H1 (cell line): ENCODE measurements at regions not wholly inside any gene's neighbourhood (a gene's known extent, or its start where the extent isn't known, plus 50 kb on each side); places are given as distances from the start of the nearest gene placed in this dataset.

ENCODE experiments used
- CTCF ChIA-PET: fragments of 300-600 bp; sonication (Branson Sonifier 250); formaldehyde crosslinking; loops from one replicate; lab custom pipeline; 2021; ENCODE audit not compliant: partially characterized antibody; lab: Charles Lee
- POLR2A ChIA-PET: fragments of 300-600 bp; sonication (Branson Sonifier 250); formaldehyde crosslinking; loops from one replicate; lab custom pipeline; 2021; ENCODE audit warnings: inconsistent platforms; ENCODE audit not compliant: partially characterized antibody; lab: Charles Lee
- DNase-seq, 2 experiments: peaks; one replicate each; pipeline versions ENCODE4 v3.0.0 to v3.0.0-alpha.2; 2010 to 2022; ENCODE audit warnings: low spot score in 2 of 2, low read depth in 1 of 2, mixed read lengths in 1 of 2
- FAIRE-seq: peaks from 2 replicates; lab custom pipeline; 2011; peaks lifted over from hg19 to GRCh38; lab: Jason Lieb, UNC
- H2AFZ ChIP-seq: 2 replicates; pipeline ENCODE4 v1.8.1; 2012; ENCODE audit warnings: low read length, inconsistent platforms
- H2AK5ac ChIP-seq: 2 replicates; pipeline ENCODE4 v1.6.1; 2013; ENCODE audit warnings: low read depth, low read length
- H2BK120ac ChIP-seq: replicated peaks from 2 replicates; pipeline ENCODE3; 2013; ENCODE audit warnings: low read depth, low read length, inconsistent platforms
- H2BK12ac ChIP-seq: 2 replicates; pipeline ENCODE4 v1.6.1; 2013; ENCODE audit warnings: low read depth, low read length
- H2BK15ac ChIP-seq: 2 replicates; pipeline ENCODE4 v1.6.1; 2013; ENCODE audit warnings: low read length
- H2BK20ac ChIP-seq: 2 replicates; pipeline ENCODE4 v1.6.1; 2013; ENCODE audit warnings: low read length
- H2BK5ac ChIP-seq: 2 replicates; pipeline ENCODE4 v1.6.1; 2013; ENCODE audit warnings: low read depth, low read length
- H3K14ac ChIP-seq: 2 replicates; pipeline ENCODE4 v1.6.1; 2013; ENCODE audit warnings: inconsistent platforms; ENCODE audit not compliant: insufficient read length
- H3K18ac ChIP-seq: 2 replicates; pipeline ENCODE4 v1.6.1; 2013; ENCODE audit warnings: low read length; ENCODE audit errors: extremely low read depth
- H3K23ac ChIP-seq: 2 replicates; pipeline ENCODE4 v1.6.1; 2013; ENCODE audit warnings: inconsistent platforms; ENCODE audit not compliant: insufficient read length
- H3K23me2 ChIP-seq: 2 replicates; pipeline ENCODE4 v1.6.1; 2013; ENCODE audit warnings: low read depth, low read length
- H3K27ac ChIP-seq: 2 replicates; pipeline ENCODE4 v1.6.1; 2011; ENCODE audit warnings: low read depth, low read length, inconsistent platforms
- H3K27me3 ChIP-seq, 4 experiments: replicated peaks in 1 of 4; 1 replicate in 1 of 4; 2 replicates in 3 of 4; pipeline versions ENCODE4 v1.6.1 to v1.8.1; 2011 to 2013; ENCODE audit warnings: low read length in 3 of 4, mild to moderate bottlenecking in 3 of 4, inconsistent platforms in 2 of 4, mixed read lengths in 2 of 4, moderate library complexity in 1 of 4; ENCODE audit not compliant: control insufficient read depth in 3 of 4, insufficient read depth in 3 of 4; ENCODE audit errors: extremely low read depth in 1 of 4
- H3K36me3 ChIP-seq, 4 experiments: 2 replicates each; pipeline versions ENCODE4 v1.6.1 to v1.8.1; 2011 to 2013; ENCODE audit warnings: mild to moderate bottlenecking in 4 of 4, low read length in 3 of 4, moderate library complexity in 2 of 4, control low read depth in 1 of 4, inconsistent platforms in 1 of 4; ENCODE audit not compliant: insufficient read depth in 4 of 4, control insufficient read depth in 2 of 4
- H3K4ac ChIP-seq: replicated peaks from 2 replicates; pipeline ENCODE3; 2013; ENCODE audit warnings: low read length, low read depth, mixed read lengths, inconsistent platforms; ENCODE audit not compliant: insufficient read length
- H3K4me1 ChIP-seq, 4 experiments: replicated peaks in 1 of 4; 1 replicate in 1 of 4; 2 replicates in 3 of 4; pipeline versions ENCODE4 v1.6.1 to v1.8.1; 2011 to 2013; ENCODE audit warnings: low read length in 3 of 4, inconsistent platforms in 2 of 4, mixed read lengths in 1 of 4; ENCODE audit not compliant: insufficient read depth in 4 of 4, control insufficient read depth in 3 of 4
- H3K4me2 ChIP-seq, 2 experiments: 2 replicates each; pipeline versions ENCODE4 v1.6.1 to v1.8.1; 2011 to 2013; ENCODE audit warnings: low read depth in 2 of 2, low read length in 2 of 2, control low read depth in 1 of 2, inconsistent platforms in 1 of 2, mild to moderate bottlenecking in 1 of 2; ENCODE audit not compliant: insufficient read depth in 1 of 2
- H3K4me3 ChIP-seq, 4 experiments: fragments of 200-600, 300-600 bp in 1 of 4; sonication (generic), shearing (Covaris generic), sonication (Bioruptor Twin) in 1 of 4; 2 replicates each; pipeline versions ENCODE4 v1.5.1 to v1.8.1; 2011 to 2016; ENCODE audit warnings: low read length in 4 of 4, low read depth in 3 of 4, control low read depth in 2 of 4, inconsistent platforms in 2 of 4, mild to moderate bottlenecking in 2 of 4, mixed read lengths in 1 of 4, moderate library complexity in 1 of 4; ENCODE audit not compliant: insufficient read depth in 2 of 4; ENCODE audit errors: extremely low read depth in 1 of 4
- H3K56ac ChIP-seq: replicated peaks from 2 replicates; pipeline ENCODE3; 2013; ENCODE audit warnings: low read depth, mild to moderate bottlenecking, mixed read lengths, low read length, inconsistent platforms; ENCODE audit not compliant: insufficient read length
- H3K79me1 ChIP-seq: 2 replicates; pipeline ENCODE4 v1.6.1; 2013; ENCODE audit warnings: low read depth, low read length, control low read depth
- H3K79me2 ChIP-seq, 2 experiments: 2 replicates each; pipeline versions ENCODE4 v1.6.1 to v1.8.1; 2012 to 2013; ENCODE audit warnings: low read length in 2 of 2, mild to moderate bottlenecking in 2 of 2, inconsistent platforms in 1 of 2; ENCODE audit not compliant: insufficient read depth in 2 of 2, control insufficient read depth in 1 of 2
- H3K9ac ChIP-seq, 4 experiments: replicated peaks in 1 of 4; 1 replicate in 1 of 4; 2 replicates in 3 of 4; pipeline versions ENCODE4 v1.6.1 to v1.8.1; 2011 to 2013; ENCODE audit warnings: low read depth in 3 of 4, low read length in 3 of 4, control low read depth in 2 of 4, mild to moderate bottlenecking in 2 of 4, moderate library complexity in 2 of 4, inconsistent platforms in 1 of 4; ENCODE audit errors: extremely low read depth in 1 of 4
- H3K9me3 ChIP-seq, 2 experiments: 2 replicates each; pipeline versions ENCODE4 v1.6.1 to v1.8.1; 2012 to 2013; ENCODE audit warnings: mild to moderate bottlenecking in 2 of 2, moderate library complexity in 2 of 2, control low read depth in 1 of 2, inconsistent platforms in 1 of 2, low read depth in 1 of 2, low read length in 1 of 2, mixed read lengths in 1 of 2; ENCODE audit not compliant: insufficient read depth in 2 of 2
- H4K20me1 ChIP-seq, 2 experiments: replicated peaks in 1 of 2; 2 replicates each; pipeline versions ENCODE3 to v1.8.1; 2011 to 2013; ENCODE audit warnings: inconsistent platforms in 2 of 2, low read length in 2 of 2, mild to moderate bottlenecking in 1 of 2; ENCODE audit not compliant: insufficient read depth in 2 of 2, control insufficient read depth in 1 of 2
- H4K5ac ChIP-seq: 2 replicates; pipeline ENCODE4 v1.6.1; 2013; ENCODE audit warnings: low read length, low read depth, mixed read lengths, inconsistent platforms; ENCODE audit not compliant: insufficient read length
- H4K8ac ChIP-seq: 2 replicates; pipeline ENCODE4 v1.8.0; 2013; ENCODE audit warnings: mild to moderate bottlenecking, moderate library complexity, low read length, inconsistent platforms; ENCODE audit not compliant: insufficient read depth; ENCODE audit errors: extremely low read depth
- H4K91ac ChIP-seq: replicated peaks from 2 replicates; pipeline ENCODE3; 2013; ENCODE audit warnings: low read length, mixed read lengths, inconsistent platforms; ENCODE audit not compliant: insufficient read length
- CREB1 ChIP-seq: IDR thresholded peaks from 2 replicates; pipeline ENCODE4 v1.6.1; 2012; ENCODE audit warnings: inconsistent platforms
- CTBP2 ChIP-seq: IDR thresholded peaks from 2 replicates; pipeline ENCODE4 v1.7.0; 2011; ENCODE audit warnings: borderline replicate concordance, mild to moderate bottlenecking, moderate library complexity, mixed read lengths, low read length; ENCODE audit not compliant: insufficient read depth, insufficient read length
- JUND ChIP-seq: IDR thresholded peaks from 2 replicates; pipeline ENCODE4 v1.6.1; 2011; ENCODE audit warnings: mild to moderate bottlenecking, improper control_type of control experiment, low read length
- PHF8 ChIP-seq: fragments of 200-600 bp; sonication (generic); conservative IDR thresholded peaks from 2 replicates; pipeline ENCODE4 v1.7.1; 2012; ENCODE audit warnings: low read depth, mild to moderate bottlenecking, inconsistent platforms, low read length, moderate library complexity
- POLR2AphosphoS5 ChIP-seq: IDR thresholded peaks from 2 replicates; pipeline ENCODE4 v1.6.1; 2011; ENCODE audit warnings: low read depth, low read length
- RNF2 ChIP-seq: fragments of 200-900, 300-1000 bp; sonication (generic); IDR thresholded peaks from 2 replicates; pipeline ENCODE4 v1.7.1; 2016; ENCODE audit warnings: borderline replicate concordance, low read depth, mild to moderate bottlenecking, antibody characterized with exemption, low read length; ENCODE audit not compliant: poor library complexity, severe bottlenecking; ENCODE audit errors: missing control alignments
- RXRA ChIP-seq: IDR thresholded peaks from 2 replicates; pipeline ENCODE4 v1.6.1; 2011; ENCODE audit warnings: low read depth, mild to moderate bottlenecking, low read length, moderate library complexity; ENCODE audit not compliant: insufficient read depth
- SAP30 ChIP-seq: fragments of 300-600 bp; sonication (generic); IDR thresholded peaks from 2 replicates; pipeline ENCODE4 v1.7.1; 2012; ENCODE audit warnings: low read length, moderate library complexity, mild to moderate bottlenecking, inconsistent platforms; ENCODE audit not compliant: insufficient read depth, insufficient replicate concordance
- SIRT6 ChIP-seq: IDR thresholded peaks from one replicate; pipeline ENCODE4 v1.7.1; 2012; ENCODE audit warnings: low read length, inconsistent platforms
- SUZ12 ChIP-seq: fragments of 200-600 bp; sonication (generic); IDR thresholded peaks from 2 replicates; pipeline ENCODE4 v1.6.1; 2012; ENCODE audit warnings: mild to moderate bottlenecking, inconsistent platforms, low read length, moderate library complexity, mixed read lengths
- TEAD4 ChIP-seq: IDR thresholded peaks from 2 replicates; pipeline ENCODE4 v1.6.1; 2012; ENCODE audit warnings: low read depth, low read length, inconsistent platforms, mixed read lengths
- WGBS, 2 experiments: shearing (Covaris generic) in 1 of 2; methylation state at CpG; one replicate each; pipeline versions ENCODE4 v1.1.6 to v1.1.7; 2013 to 2015; ENCODE audit warnings: low lambda C conversion rate in 2 of 2, mixed read lengths in 2 of 2, inconsistent platforms in 1 of 2, low coverage in 1 of 2, missing lambda C conversion rate in 1 of 2; ENCODE audit not compliant: insufficient replicate concordance in 2 of 2, insufficient coverage in 1 of 2, insufficient read length in 1 of 2; ENCODE audit errors: extremely low coverage in 1 of 2, missing lambda C conversion rate in 1 of 2; 5-methylcytosine and 5-hydroxymethylcytosine counted together
- TF ChIP-seq, protein P1 (sequence below): IDR thresholded peaks from 2 replicates; pipeline ENCODE4 v1.6.1; 2012; ENCODE audit warnings: inconsistent platforms
- TF ChIP-seq, protein P2 (sequence below): IDR thresholded peaks from 2 replicates; pipeline ENCODE4 v1.6.1; 2011; ENCODE audit warnings: low read depth, mild to moderate bottlenecking, low read length; ENCODE audit not compliant: insufficient read depth

DNA sequence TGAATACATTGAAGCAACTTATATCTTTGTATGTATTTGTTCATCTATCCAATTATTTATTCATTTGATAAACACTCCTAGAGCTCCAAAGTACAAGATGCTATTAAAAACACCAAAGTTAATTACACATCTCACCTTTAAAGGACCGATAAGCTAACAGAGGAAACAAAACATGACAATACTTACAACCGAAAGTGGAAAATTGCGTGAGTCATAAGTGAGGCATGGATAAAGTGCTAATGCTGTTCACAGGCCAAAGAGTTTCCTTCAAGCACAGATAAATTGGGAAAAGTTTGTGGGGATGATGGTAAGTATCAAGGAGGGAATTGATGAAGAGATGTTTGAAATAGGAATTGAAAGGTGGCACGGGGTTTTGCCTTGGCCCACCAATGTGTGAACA lies 172.8 kb upstream of the KITLG start:
- H3K23ac ChIP-seq = no peak overlapping the region
- H3K79me2 ChIP-seq = no peaks in the 10 kb centered on the region
- no peak overlapping the region for H3K4me2 ChIP-seq
- H3K9ac ChIP-seq = no peak overlapping the region
- no peak overlapping the region for H2BK15ac ChIP-seq
- no peak overlapping the region for H2BK20ac ChIP-seq
- H3K18ac ChIP-seq = no peak overlapping the region
- no peak overlapping the region for H3K4ac ChIP-seq
- no peaks in the 10 kb centered on the region for H3K4me1 ChIP-seq
- H3K27me3 ChIP-seq = no peaks in the 10 kb centered on the region
- H3K36me3 ChIP-seq = no peaks in the 10 kb centered on the region
- DNase-seq (no peak), FAIRE-seq (no peak)
- H2BK120ac ChIP-seq = no peak overlapping the region
- H4K5ac ChIP-seq = no peak overlapping the region
- H2BK12ac ChIP-seq = no peak overlapping the region
- POLR2A ChIA-PET = no interaction called here
- H3K27ac ChIP-seq = no peak overlapping the region
- no peak overlapping the region for H2AK5ac ChIP-seq
- H4K91ac ChIP-seq = no peak overlapping the region
- no peak overlapping the region for H3K14ac ChIP-seq
- no peak overlapping the region for H2BK5ac ChIP-seq
- H3K4me3 ChIP-seq = no peak overlapping the region
- no peak overlapping the region for H3K56ac ChIP-seq
- H4K20me1 ChIP-seq = no peaks in the 10 kb centered on the region
- WGBS, 2 experiments = 91% methylated on average over 4 of the region's 4 CpGs; no CpG with 5 or more reads in 1 of the 2 experiments
- H3K9me3 ChIP-seq = no peaks in the 10 kb centered on the region
- no peaks in the 10 kb centered on the region for H3K79me1 ChIP-seq
- H2AFZ ChIP-seq = no peak overlapping the region
- H4K8ac ChIP-seq = no peak overlapping the region
- CTCF ChIA-PET = no interaction called here
- H3K23me2 ChIP-seq = no peaks in the 10 kb centered on the region
- TF ChIP-seq PHF8 = no peak
- TF ChIP-seq CREB1 = no peak
- TF ChIP-seq JUND = no peak
- no peak for TF ChIP-seq SAP30
- no peak for TF ChIP-seq RXRA
- no peak for TF ChIP-seq POLR2AphosphoS5
- TF ChIP-seq RNF2 = no peak
- no peak for TF ChIP-seq CTBP2
- TF ChIP-seq, protein P1, sequence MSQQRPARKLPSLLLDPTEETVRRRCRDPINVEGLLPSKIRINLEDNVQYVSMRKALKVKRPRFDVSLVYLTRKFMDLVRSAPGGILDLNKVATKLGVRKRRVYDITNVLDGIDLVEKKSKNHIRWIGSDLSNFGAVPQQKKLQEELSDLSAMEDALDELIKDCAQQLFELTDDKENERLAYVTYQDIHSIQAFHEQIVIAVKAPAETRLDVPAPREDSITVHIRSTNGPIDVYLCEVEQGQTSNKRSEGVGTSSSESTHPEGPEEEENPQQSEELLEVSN = no peak
- TF ChIP-seq, protein P2, sequence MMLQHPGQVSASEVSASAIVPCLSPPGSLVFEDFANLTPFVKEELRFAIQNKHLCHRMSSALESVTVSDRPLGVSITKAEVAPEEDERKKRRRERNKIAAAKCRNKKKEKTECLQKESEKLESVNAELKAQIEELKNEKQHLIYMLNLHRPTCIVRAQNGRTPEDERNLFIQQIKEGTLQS = no peak
- no peak for TF ChIP-seq TEAD4
- no peak for TF ChIP-seq SIRT6
- TF ChIP-seq SUZ12 = no peak
